GM19025 (cell line): ENCODE measurements at regions not wholly inside any gene's neighbourhood (a gene's known extent, or its start where the extent isn't known, plus 50 kb on each side); places are given as distances from the start of the nearest gene placed in this dataset.

Experiments
- ATAC-seq: cut with Tn5 transposase; IDR thresholded peaks from one replicate; pipeline ENCODE4 v1.9.1; 2021; ENCODE audit warnings: mild to moderate bottlenecking, low read depth, moderate library complexity; ENCODE audit not compliant: unreplicated experiment

GRCh38 chr17:77738751-77739531 is 219.6 kb upstream of the TNRC6C start:
- no peak for ATAC-seq

- ATAC-seq: no peak
These were observed 218.0 kb upstream of the TNRC6C start for GRCh38 chr17:77740481-77740880.

DNA sequence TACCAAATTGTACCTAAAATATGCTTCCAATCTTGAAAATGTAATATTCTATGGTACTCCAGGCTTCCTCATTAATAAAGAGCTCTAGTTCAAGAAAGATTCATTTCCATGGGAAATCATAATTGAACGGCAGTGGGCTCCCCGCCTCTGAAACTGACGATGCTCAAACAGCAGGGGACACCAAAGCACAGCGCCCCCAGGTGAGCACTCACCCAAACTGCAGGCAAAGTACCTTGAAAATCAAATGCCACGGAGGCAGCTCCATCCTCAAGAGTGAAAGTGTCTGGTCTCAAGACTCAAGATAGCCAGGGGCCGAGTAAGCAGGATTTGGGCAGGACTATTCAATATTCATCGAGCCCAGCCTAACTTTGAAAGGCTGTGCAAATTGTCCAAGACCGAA is 217.4 kb upstream of the TNRC6C start:
- ATAC-seq: no peak

- no peak for ATAC-seq
These were observed 215.9 kb upstream of the TNRC6C start for GRCh38 chr17:77742579-77742978.

GRCh38 chr17:77744066-77744988 is 214.2 kb upstream of the TNRC6C start:
- ATAC-seq: no peak

DNA sequence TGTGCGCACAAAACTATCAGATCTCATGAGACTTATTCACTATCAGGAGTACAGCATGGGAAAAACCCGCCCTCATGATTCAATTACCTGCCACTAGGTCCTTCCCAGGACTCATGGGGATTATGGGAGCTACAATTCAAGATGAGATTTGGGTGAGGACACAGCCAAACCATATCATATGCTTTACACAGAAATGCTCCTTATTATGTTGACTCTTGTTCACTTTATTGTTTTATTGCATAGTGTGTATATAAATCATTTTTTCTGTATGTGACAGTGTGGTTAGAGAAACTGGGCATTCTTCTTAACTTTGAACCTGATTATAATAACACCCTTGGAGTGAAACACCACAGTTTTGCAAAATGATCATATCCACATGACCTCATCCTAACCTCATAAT is 212.8 kb upstream of the TNRC6C start:
- no peak for ATAC-seq

GRCh38 chr17:77746393-77746792 is 212.1 kb upstream of the TNRC6C start:
- no peak for ATAC-seq

- ATAC-seq: no peak
These were observed 211.5 kb upstream of the TNRC6C start for GRCh38 chr17:77746896-77747554.

GRCh38 chr17:77748436-77748835 is 210.1 kb upstream of the TNRC6C start:
- no peak for ATAC-seq

GRCh38 chr17:77749321-77749751 is 209.2 kb upstream of the TNRC6C start:
- ATAC-seq: no peak

DNA sequence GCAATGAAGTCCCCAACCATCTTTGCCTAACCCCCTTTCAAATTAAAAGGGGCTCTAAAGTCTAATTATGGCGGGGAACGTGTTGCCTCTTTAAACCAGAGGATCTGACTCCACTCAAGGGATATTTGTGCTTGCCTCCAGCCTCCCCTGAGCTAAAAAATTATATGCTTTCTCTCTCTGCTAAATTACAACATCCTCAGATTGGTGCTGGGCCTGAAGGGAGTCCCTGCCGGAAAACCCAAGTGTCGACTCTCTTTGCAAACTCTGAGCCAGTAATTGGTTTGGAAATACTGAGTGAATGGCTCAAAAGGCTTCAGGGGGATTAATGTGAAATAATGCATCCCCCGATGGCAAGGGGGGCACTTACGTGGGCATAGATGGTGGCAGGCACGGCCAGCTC is 208.5 kb upstream of the TNRC6C start:
- ATAC-seq: no peak

- no peak for ATAC-seq
These were observed 208.0 kb upstream of the TNRC6C start for GRCh38 chr17:77750427-77751043.

GRCh38 chr17:77753246-77753645 is 205.3 kb upstream of the TNRC6C start:
- no peak for ATAC-seq

DNA sequence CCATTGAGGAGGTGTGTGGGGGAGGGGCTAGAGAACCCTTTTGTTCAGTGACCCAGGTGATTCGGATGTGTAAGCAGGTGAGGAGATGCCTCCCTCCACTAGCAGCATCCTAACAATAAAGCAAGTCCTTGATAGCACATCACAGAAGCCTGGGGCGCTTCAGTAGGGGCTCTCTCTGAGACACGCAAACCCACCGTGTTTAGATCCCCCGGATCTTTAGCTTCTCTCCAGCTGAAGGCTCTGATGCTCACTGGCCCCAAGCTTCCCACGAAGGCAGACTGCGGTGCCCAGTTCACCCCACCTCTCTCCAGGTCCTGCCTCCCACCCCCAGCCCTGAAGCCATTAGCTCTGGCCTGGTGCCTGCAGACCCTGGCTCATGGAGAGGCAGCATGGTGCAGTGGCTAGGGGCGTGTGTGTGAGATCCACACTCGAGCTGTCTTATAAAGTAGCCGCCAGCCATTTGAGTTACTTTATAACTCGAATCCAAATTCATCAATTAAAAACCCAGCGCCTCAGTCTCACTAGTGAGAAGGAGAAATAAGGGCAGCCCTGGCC is 204.7 kb upstream of the TNRC6C start:
- no peak for ATAC-seq

GRCh38 chr17:77754956-77755355 is 203.5 kb upstream of the TNRC6C start:
- no peak for ATAC-seq

GRCh38 chr17:77755410-77755963 is 203.0 kb upstream of the TNRC6C start:
- no peak for ATAC-seq

- no peak for ATAC-seq
These were observed 202.5 kb upstream of the TNRC6C start for GRCh38 chr17:77756028-77756427.

- no peak for ATAC-seq
These were observed 201.5 kb upstream of the TNRC6C start for GRCh38 chr17:77756846-77757560.

DNA sequence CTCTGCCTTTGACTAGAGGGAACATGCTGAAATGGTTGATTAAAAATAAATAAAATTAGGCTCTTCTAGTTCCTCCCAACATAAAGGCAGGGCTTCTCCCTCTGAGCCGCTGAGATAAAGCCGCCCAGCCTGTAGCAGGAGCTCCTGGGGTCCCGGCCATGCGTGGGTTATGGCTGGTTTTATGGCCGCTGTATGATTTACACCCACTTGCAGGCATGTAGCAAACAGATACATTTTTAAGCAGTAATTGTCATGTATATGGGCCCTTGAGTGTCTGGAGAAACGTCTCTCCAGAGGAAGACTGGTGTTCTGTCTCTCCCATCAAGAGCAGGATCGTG is 201.0 kb upstream of the TNRC6C start:
- ATAC-seq: no peak

- ATAC-seq: no peak
These were observed 195.5 kb upstream of the TNRC6C start for GRCh38 chr17:77763023-77763422.
